ENCODE measurements at regions not wholly inside any gene's neighbourhood (a gene's known extent, or its start where the extent isn't known, plus 50 kb on each side); places are given as distances from the start of the nearest gene placed in this dataset.
A peak's percentile ranks its signal among the peaks of the same experiment; 100 is the strongest.

GRCh38 chr16:59391617-59392364, 657.7 kb upstream of the GOT2 start:
- no peak for DNase-seq (ENCODE audit: low read depth)
- TF ChIP-seq CTCF (conservative IDR thresholded peaks at IDR 0.05; ENCODE audit: control insufficient read depth, insufficient read depth, low read depth, low read length), result no peak
- no peak overlapping the region for H3K4me3 ChIP-seq (ENCODE audit: control insufficient read depth, low read depth, low read length)

- peak; percentile 82 for DNase-seq (ENCODE audit: low read depth)
- TF ChIP-seq CTCF (conservative IDR thresholded peaks at IDR 0.05; ENCODE audit: control insufficient read depth, insufficient read depth, low read depth, low read length), result no peak
- no peak overlapping the region for H3K4me3 ChIP-seq (ENCODE audit: control insufficient read depth, low read depth, low read length)
These were observed 651.8 kb upstream of the GOT2 start for GRCh38 chr16:59385959-59386358.

GRCh38 chr16:59385491-59385890, 651.4 kb upstream of the GOT2 start:
- no peak for TF ChIP-seq CTCF (conservative IDR thresholded peaks at IDR 0.05; ENCODE audit: control insufficient read depth, insufficient read depth, low read depth, low read length)
- no peak overlapping the region for H3K4me3 ChIP-seq (ENCODE audit: control insufficient read depth, low read depth, low read length)
- peak; percentile 7 for DNase-seq (ENCODE audit: low read depth)

GRCh38 chr16:59373632-59374031, 639.5 kb upstream of the GOT2 start:
- DNase-seq (ENCODE audit: low read depth), result no peak
- TF ChIP-seq CTCF (conservative IDR thresholded peaks at IDR 0.05; ENCODE audit: control insufficient read depth, insufficient read depth, low read depth, low read length), result no peak
- no peak overlapping the region for H3K4me3 ChIP-seq (ENCODE audit: control insufficient read depth, low read depth, low read length)

GRCh38 chr16:59370717-59371116, 636.6 kb upstream of the GOT2 start:
- TF ChIP-seq CTCF (conservative IDR thresholded peaks at IDR 0.05; ENCODE audit: control insufficient read depth, insufficient read depth, low read depth, low read length), result no peak
- no peak overlapping the region for H3K4me3 ChIP-seq (ENCODE audit: control insufficient read depth, low read depth, low read length)
- no peak for DNase-seq (ENCODE audit: low read depth)

GRCh38 chr16:59369523-59369922, 635.4 kb upstream of the GOT2 start:
- DNase-seq (ENCODE audit: low read depth), result no peak
- no peak overlapping the region for H3K4me3 ChIP-seq (ENCODE audit: control insufficient read depth, low read depth, low read length)
- no peak for TF ChIP-seq CTCF (conservative IDR thresholded peaks at IDR 0.05; ENCODE audit: control insufficient read depth, insufficient read depth, low read depth, low read length)
